Keratinocyte (primary cell): ENCODE measurements at regions not wholly inside any gene's neighbourhood (a gene's known extent, or its start where the extent isn't known, plus 50 kb on each side); places are given as distances from the start of the nearest gene placed in this dataset.

Source experiments
- DNase-seq: peaks from one replicate; pipeline ENCODE4 v3.0.0-alpha.2; 2011; ENCODE audit warnings: low read depth, missing footprints, low spot score
- FAIRE-seq: peaks from 2 replicates; lab custom pipeline; 2011; peaks lifted over from hg19 to GRCh38; lab: Jason Lieb, UNC
- H2AFZ ChIP-seq: 2 replicates; pipeline ENCODE4 v1.6.0; 2012; ENCODE audit warnings: low read length, control low read depth, inconsistent platforms; ENCODE audit not compliant: control insufficient read depth
- H3K27ac ChIP-seq: 2 replicates; pipeline ENCODE4 v1.5.1; 2011; ENCODE audit warnings: low read length; ENCODE audit not compliant: control insufficient read depth, insufficient read depth
- H3K27me3 ChIP-seq: 3 replicates; pipeline ENCODE4 v1.6.0; 2011; ENCODE audit warnings: low read length; ENCODE audit not compliant: control insufficient read depth, insufficient read depth; ENCODE audit errors: extremely low read depth
- H3K36me3 ChIP-seq, 2 experiments: 2 replicates in 1 of 2; 3 replicates in 1 of 2; pipeline ENCODE4 v1.5.1; 2011; ENCODE audit warnings: low read length in 2 of 2, mild to moderate bottlenecking in 1 of 2; ENCODE audit not compliant: control insufficient read depth in 2 of 2, insufficient read depth in 2 of 2; ENCODE audit errors: extremely low read depth in 1 of 2
- H3K4me1 ChIP-seq: 3 replicates; pipeline ENCODE4 v1.5.1; 2011; ENCODE audit warnings: low read length; ENCODE audit not compliant: control insufficient read depth, insufficient read depth; ENCODE audit errors: extremely low read depth
- H3K4me2 ChIP-seq: 3 replicates; pipeline ENCODE4 v1.6.0; 2011; ENCODE audit warnings: low read depth, low read length; ENCODE audit not compliant: control insufficient read depth, insufficient read depth; ENCODE audit errors: extremely low read depth
- H3K4me3 ChIP-seq, 3 experiments: fragments of 200-600 bp in 1 of 3; sonication (generic) in 1 of 3; 2 replicates in 2 of 3; 3 replicates in 1 of 3; pipeline ENCODE4 v1.5.1; 2011 to 2016; ENCODE audit warnings: low read length in 3 of 3, mild to moderate bottlenecking in 3 of 3, control low read depth in 2 of 3, inconsistent platforms in 1 of 3, low read depth in 1 of 3, mixed read lengths in 1 of 3, mixed run types in 1 of 3, moderate library complexity in 1 of 3; ENCODE audit not compliant: control insufficient read depth in 2 of 3, insufficient read depth in 2 of 3; ENCODE audit errors: extremely low read depth in 1 of 3
- H3K79me2 ChIP-seq: 2 replicates; pipeline ENCODE4 v1.6.0; 2012; ENCODE audit warnings: low read length; ENCODE audit not compliant: control insufficient read depth, insufficient read depth
- H3K9ac ChIP-seq: 3 replicates; pipeline ENCODE4 v1.6.0; 2011; ENCODE audit warnings: low read length; ENCODE audit not compliant: control insufficient read depth, insufficient read depth; ENCODE audit errors: extremely low read depth
- H3K9me1 ChIP-seq: 3 replicates; pipeline ENCODE4 v1.6.0; 2011; ENCODE audit warnings: low read length; ENCODE audit not compliant: control insufficient read depth, insufficient read depth; ENCODE audit errors: extremely low read depth
- H3K9me3 ChIP-seq: 2 replicates; pipeline ENCODE4 v1.5.1; 2012; ENCODE audit warnings: low read depth, low read length; ENCODE audit not compliant: control insufficient read depth
- H4K20me1 ChIP-seq: 3 replicates; pipeline ENCODE4 v1.6.0; 2011; ENCODE audit warnings: low read length; ENCODE audit not compliant: control insufficient read depth, insufficient read depth; ENCODE audit errors: extremely low read depth
- EZH2 ChIP-seq: IDR thresholded peaks from one replicate; pipeline ENCODE4 v1.6.1; 2012; ENCODE audit warnings: inconsistent platforms, mild to moderate bottlenecking, low read length, moderate library complexity
- dilution Hi-C: fragments of 300-500 bp; cut with MboI; formaldehyde crosslinking; loops from one replicate; pipeline ENCODE4 v1.7.0; 2020; ENCODE audit warnings: low sequenced_read_pairs; ENCODE audit not compliant: extremely low pct_ligation_motif_present
- TF ChIP-seq, protein P1 (sequence below), 3 experiments: IDR thresholded peaks in 1 of 3; conservative IDR thresholded peaks in 1 of 3; optimal IDR thresholded peaks in 1 of 3; 2 replicates in 2 of 3; 3 replicates in 1 of 3; pipeline versions ENCODE3 to v1.5.1; 2011; ENCODE audit warnings: low read length in 3 of 3, mild to moderate bottlenecking in 3 of 3, moderate library complexity in 2 of 3, control low read depth in 1 of 3, inconsistent platforms in 1 of 3; ENCODE audit not compliant: insufficient read depth in 2 of 3; ENCODE audit errors: extremely low read depth in 1 of 3

DNA sequence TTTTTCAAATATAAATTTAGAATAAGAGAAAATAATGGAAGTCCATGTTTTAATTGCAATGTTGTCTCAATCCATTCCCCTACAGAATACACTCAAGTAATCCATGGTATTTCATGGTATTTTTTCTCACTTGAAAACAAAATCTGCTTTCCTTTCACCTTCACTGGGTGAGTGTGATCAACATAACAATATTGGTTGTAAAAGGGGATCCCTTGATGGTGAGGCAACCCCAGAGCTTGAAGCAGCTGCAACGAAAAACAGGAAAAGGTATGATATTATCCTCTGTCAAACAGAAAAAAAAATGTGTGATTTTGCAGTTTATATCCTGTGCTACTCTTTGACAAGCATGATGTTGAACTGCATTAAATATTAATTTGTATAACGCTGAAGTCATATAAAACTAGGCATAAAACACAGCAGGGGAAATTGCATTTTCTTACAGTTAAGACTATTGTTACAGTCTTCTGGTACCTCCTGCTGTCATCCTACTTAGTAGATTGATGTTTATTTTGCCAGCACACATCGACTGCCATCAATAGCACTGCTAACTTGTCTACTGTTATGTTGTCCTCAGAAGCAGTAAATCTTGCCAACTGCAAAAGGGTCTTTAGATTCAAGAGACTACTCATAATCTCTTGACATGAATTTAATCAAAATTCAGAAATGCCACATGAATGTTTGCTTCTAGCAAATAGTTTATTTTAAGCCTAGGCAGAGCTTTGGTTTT is 373.1 kb upstream of the MIR17HG start:
- no peaks in the 10 kb centered on the region for H3K9me1 ChIP-seq
- dilution Hi-C loops, result no loop called here
- H2AFZ ChIP-seq, result no peak overlapping the region
- H3K79me2 ChIP-seq, result no peaks in the 10 kb centered on the region
- H4K20me1 ChIP-seq, result no peaks in the 10 kb centered on the region
- no peak for DNase-seq
- no peaks in the 10 kb centered on the region for H3K4me1 ChIP-seq
- no peak overlapping the region for H3K27ac ChIP-seq
- H3K4me3 ChIP-seq, result no peak overlapping the region
- no peaks in the 10 kb centered on the region for H3K36me3 ChIP-seq
- no peaks in the 10 kb centered on the region for H3K27me3 ChIP-seq
- FAIRE-seq, result no peak
- no peaks in the 10 kb centered on the region for H3K9me3 ChIP-seq
- TF ChIP-seq, protein P1, sequence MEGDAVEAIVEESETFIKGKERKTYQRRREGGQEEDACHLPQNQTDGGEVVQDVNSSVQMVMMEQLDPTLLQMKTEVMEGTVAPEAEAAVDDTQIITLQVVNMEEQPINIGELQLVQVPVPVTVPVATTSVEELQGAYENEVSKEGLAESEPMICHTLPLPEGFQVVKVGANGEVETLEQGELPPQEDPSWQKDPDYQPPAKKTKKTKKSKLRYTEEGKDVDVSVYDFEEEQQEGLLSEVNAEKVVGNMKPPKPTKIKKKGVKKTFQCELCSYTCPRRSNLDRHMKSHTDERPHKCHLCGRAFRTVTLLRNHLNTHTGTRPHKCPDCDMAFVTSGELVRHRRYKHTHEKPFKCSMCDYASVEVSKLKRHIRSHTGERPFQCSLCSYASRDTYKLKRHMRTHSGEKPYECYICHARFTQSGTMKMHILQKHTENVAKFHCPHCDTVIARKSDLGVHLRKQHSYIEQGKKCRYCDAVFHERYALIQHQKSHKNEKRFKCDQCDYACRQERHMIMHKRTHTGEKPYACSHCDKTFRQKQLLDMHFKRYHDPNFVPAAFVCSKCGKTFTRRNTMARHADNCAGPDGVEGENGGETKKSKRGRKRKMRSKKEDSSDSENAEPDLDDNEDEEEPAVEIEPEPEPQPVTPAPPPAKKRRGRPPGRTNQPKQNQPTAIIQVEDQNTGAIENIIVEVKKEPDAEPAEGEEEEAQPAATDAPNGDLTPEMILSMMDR (optimal IDR thresholded peaks at IDR 0.05 in 1 of 3, IDR thresholded peaks at IDR 0.05 in 1 of 3, conservative IDR thresholded peaks at IDR 0.05 in 1 of 3; ENCODE audit: extremely low read depth in 1 of 3, insufficient read depth in 2 of 3, low read length in 3 of 3), result no peak
- no peak for TF ChIP-seq EZH2
- no peak overlapping the region for H3K9ac ChIP-seq
- H3K4me2 ChIP-seq, result no peak overlapping the region

DNA sequence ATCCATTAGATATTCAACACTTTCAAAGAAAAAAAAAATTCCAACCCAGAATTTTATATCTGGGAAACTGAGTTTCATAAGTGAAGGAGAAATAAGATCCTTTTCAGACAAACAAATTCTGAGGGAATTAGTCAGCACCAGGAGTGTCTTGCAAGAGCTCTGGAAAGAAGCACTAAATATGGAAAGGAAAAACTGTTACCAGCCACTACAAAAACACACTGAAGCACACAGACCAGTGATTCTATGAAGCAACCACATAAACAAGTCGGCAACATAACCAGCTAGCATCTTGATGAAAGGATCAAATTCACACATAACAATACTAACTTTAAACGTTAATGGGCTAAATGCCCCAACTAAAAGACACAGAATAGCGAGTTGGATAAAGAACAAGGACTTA is 368.4 kb upstream of the MIR17HG start:
- H4K20me1 ChIP-seq, result no peaks in the 10 kb centered on the region
- TF ChIP-seq, protein P1 (optimal IDR thresholded peaks at IDR 0.05 in 1 of 3, IDR thresholded peaks at IDR 0.05 in 1 of 3, conservative IDR thresholded peaks at IDR 0.05 in 1 of 3; ENCODE audit: extremely low read depth in 1 of 3, insufficient read depth in 2 of 3, low read length in 3 of 3), result no peak
- H3K79me2 ChIP-seq, result no peaks in the 10 kb centered on the region
- no peak overlapping the region for H3K9ac ChIP-seq
- H3K4me2 ChIP-seq, result no peak overlapping the region
- H2AFZ ChIP-seq, result no peak overlapping the region
- dilution Hi-C loops, result no loop called here
- H3K4me1 ChIP-seq, result no peaks in the 10 kb centered on the region
- H3K4me3 ChIP-seq, result no peak overlapping the region
- DNase-seq (no peak), FAIRE-seq (no peak)
- no peaks in the 10 kb centered on the region for H3K36me3 ChIP-seq
- no peaks in the 10 kb centered on the region for H3K9me1 ChIP-seq
- H3K27me3 ChIP-seq, result no peaks in the 10 kb centered on the region
- no peak overlapping the region for H3K27ac ChIP-seq
- H3K9me3 ChIP-seq, result no peaks in the 10 kb centered on the region
